Activated CD8-positive, alpha-beta memory T cell treated with anti-CD3 and anti-CD28 coated beads for 48 hours (primary cell): ENCODE measurements at regions not wholly inside any gene's neighbourhood (a gene's known extent, or its start where the extent isn't known, plus 50 kb on each side); places are given as distances from the start of the nearest gene placed in this dataset.

Source experiments
- DNase-seq, 3 experiments: peaks; one replicate each; pipeline ENCODE4 v3.0.0-alpha.2; 2020; ENCODE audit warnings: low read depth in 2 of 3, low spot score in 2 of 3

DNA sequence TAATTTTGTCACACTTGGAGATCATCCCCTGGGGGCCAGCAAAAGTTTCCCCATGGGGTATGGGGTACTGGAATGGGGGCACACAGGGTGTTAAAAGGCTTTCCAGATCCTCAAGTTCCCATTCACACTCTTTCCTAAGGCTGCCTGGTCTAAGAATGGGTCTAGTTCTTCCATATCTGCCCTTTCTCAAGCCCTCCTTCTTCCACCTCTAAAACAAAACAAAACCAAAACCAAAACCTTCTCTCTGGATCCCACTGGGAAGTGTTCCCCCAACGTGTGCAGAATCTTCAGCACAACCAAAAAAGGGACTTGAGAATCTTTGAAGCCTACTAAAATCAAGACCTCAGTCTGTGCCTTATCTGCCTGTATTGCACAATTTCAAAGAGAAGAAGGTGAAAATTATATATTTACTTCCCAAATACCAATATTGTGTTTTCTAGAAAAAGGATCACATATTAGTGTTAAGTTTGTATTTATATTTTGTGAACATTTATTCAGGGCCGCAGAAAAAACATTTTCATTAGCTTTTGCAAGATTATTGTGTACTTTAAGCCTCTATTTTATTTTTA lies 207.2 kb upstream of the TCF4 start:
- no peak for DNase-seq

DNA sequence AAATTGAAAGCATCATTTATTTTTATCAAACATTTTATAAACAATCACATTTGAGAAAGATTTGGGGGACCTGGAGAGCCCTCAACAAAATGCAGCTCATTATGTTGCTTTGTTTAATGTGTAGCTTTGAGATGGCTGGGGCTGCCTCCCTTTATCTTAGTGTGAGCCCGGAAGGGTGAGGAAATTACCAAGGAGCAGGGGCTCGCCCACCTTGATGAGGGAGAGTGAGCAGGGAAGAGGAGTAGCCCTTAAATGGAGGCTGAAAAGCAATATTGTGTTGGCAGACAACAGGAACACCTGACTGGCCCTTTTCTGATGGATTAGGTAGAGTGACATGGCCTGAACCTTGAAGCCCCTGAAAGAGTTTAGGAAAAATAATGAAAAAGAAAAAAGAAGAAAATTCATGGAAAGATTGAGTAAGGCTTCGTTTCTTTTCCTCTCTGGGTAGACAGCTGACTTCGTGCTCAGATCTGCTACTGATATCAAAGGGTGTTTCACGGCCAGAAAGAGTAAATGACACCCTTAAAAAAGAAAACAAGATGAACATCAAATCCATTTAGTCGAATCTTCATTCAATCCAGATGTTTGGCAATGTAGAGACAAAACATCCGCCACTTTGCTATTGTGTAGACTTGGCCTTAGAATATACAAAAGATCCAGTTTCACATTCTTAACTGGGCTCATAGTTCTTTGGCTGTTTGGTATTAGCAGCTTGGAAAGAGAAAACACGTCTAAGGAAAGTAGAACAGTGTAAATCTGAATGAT lies 206.5 kb upstream of the TCF4 start:
- no peak for DNase-seq

GRCh38 chr18:55790296-55790695 lies 202.3 kb upstream of the TCF4 start:
- no peak for DNase-seq

DNA sequence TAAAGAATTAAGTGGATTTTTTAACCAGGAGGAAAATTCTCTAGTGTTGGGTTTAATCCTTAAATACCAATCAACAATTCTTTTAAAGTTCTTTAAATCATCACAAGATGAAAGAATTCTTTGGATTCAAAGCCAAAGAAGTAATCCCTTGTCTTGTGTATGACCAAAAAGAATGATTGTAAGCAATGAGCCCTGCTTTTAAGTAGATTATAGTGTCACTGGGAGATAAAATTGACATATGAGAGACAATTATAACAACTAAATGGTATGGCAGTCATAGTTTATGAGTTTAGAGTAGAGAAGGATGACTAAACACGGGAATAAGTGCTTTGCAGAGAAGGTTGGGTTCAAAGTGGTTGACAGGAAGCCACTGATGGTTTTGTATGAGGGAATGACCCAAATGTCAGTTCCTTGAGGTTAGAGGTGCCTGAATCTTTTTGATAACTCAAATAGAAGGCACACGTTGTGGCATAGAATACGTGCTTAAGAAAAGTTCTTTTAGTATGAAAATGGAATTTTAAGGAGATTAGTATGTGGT lies 199.6 kb upstream of the TCF4 start:
- no peak for DNase-seq

DNA sequence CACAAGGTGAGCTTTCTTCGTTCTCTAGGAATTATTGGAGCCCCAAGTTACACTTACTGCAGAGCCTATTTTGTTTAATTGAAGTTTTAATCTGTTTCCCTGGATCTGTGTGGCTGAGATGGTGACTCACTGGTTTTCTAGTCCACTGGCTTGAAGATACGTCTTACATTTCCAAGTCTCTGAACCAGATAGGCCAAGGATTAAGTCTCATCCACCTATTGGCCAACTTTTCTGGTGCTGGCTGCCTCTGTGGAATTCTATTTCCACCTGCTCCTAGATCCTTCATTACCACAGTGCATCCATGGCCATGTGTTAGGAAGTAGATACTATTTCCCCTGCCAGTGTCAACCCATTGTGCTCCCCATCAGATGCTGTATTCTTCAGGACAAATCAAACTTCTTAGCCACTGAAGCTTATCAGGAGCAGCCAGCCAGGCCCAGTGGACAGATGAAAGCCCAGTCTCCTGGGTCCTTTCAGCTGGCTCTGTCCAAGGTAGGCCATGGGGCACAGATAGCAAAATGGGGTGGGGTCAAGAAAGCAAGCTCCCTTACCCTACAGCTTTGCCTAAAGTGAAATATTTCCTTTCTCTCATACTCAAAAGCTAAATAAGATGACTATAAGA lies 198.8 kb upstream of the TCF4 start:
- no peak for DNase-seq

DNA sequence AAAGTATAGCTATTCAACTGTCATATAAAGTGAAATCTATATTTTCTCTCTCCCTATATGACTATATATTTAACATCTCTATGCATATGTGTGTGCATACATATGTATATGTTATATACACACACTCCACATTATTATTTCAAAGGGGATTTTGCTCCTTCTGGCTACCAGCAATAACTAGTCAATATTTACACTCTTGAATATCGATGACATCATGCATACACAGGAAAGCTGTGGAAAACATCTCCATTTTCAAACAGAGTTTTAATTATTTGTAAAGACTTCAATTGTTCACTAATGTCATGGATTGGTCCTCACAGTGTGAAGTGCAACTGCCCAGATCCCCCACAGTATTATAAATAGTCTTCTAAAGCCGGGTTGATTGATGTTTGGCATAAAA lies 195.9 kb upstream of the TCF4 start:
- DNase-seq = no peak

- no peak for DNase-seq
Measured at GRCh38 chr18:55781481-55781957, 193.5 kb upstream of the TCF4 start.

DNA sequence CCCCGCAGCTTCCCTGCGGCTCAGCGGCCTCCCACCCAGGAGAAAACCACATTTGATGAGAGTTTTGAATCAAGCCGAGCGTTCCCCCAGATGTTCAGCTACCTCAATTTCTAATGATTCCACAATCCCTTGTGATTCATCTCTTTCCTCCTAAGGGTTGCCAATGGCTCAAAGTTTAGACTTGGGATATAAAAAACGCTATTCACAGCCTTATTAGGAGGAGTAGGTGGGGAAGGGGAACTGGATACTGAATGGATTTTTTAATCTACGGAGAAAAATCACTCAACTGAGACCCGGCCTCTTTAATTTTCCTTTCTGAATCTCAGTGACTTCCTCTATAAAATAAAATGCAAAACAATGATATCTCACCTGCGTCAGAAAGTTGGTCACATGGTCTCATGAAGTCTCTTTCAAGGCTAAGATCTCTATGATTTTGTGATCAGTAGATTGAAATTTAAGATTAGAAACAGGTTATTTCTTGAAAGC lies 192.6 kb upstream of the TCF4 start:
- no peak for DNase-seq

- DNase-seq = no peak
Measured at GRCh38 chr18:55779691-55780585, 191.9 kb upstream of the TCF4 start.

DNA sequence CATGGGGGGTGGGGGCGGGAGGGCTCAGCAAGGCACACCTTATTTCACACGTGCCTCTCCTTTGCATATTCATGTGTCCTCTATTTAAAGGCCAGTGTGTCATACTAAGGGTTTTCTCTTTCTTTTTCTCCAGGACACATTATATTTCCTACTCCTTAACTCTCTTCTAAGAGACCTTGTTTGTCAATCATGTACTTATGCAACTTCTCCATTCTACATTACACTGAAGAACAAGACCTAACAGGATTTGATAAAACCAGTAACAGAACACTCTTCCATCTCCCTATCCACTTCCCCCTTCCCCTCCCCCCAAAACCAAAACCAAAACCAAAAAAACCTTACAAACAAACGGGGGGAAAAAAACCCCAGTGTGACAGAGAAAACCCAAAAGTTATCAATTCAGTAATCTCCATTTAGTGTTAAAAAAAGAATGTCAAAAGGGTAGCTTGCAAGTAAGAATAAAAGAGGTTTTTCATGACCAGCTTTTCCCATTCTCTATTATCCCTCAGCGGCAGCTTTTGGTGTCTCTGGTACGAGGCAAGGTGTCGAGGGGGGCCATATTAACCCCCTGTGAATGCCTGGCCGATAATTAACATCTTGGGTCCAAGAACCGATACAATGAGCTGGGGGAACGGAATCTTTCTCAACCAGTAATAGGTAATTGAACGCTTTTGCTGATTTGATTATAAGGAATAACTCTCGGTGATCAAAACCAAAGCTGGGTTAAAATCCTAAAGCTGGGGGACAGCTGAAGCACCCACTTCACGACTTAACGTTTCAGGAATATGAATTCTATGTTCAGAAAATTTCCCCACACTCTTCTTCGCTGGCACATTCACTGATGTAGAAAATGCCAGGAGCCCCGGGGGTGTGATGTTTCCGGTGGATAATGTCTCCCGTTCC lies 191.0 kb upstream of the TCF4 start:
- no peak for DNase-seq

DNA sequence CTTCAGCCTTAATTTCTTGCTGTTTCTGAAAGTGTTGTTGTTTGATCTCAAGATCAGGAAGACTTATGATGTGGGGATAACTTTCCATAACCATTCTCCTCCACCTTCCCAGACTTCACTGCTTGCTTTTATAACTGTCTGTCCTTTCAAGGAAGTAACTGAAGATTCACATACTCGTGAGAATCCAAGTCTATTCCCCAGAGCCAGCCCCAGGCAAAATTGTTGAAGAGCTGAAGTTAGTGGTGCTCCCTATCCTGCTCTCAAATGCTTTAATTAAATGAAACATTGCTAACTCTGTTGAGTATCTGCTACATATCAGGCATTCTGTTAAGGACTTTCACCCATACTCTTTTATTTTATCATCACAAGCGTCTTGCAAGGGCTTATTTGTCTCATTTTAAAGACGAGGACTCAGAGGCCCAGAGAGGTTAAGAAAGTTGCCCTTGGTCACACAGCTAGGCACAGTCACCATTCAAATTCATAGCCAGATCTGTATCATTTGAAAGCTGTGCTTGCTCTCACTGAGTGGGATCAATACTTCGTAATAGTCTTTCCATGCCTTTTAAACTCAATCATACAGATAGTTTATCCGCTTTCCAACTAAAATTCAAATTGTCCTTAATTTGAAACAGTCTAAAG lies 189.8 kb upstream of the TCF4 start:
- DNase-seq = no peak

- DNase-seq = no peak
Measured at GRCh38 chr18:55775972-55776371, 188.0 kb upstream of the TCF4 start.

DNA sequence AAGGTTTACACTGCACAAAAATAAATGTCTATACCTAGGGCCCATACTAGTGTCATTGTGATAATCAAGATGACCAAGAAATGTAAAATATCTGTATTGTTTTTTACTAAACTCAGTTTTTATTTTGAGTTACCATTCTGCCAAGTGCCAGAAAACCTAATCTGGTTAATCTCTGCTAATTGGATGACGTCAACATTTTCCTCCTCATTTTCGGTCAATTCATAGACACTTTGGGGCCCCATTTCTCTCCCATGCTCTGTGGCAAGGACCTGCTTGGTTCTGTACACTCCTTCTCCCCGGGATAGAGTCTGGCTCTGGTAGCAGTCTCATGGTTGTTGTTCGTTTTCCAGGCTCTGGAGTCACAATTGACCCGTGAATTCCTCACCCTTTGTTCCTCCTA lies 186.5 kb upstream of the TCF4 start:
- DNase-seq = no peak

- no peak for DNase-seq
Measured at GRCh38 chr18:55768255-55768654, 180.3 kb upstream of the TCF4 start.

DNA sequence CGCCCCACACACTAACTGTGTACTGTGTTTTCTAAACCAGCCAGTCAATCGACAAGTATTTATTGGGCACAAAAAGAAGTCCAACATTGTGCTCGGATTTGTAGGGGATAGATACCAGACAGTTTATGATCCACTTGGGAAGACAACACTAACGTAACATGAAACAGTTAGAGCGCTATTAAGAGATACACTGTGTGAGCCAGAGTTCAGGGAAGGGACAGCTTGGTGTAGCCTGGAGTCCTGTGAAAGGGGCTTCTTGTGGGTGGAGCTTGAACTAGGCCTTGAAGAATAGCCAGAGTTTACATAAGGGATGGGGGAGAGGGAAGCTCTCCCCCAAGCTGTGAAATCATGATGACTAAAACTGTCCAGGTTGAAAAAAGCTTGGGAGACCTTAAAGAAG lies 176.4 kb upstream of the TCF4 start:
- no peak for DNase-seq

DNA sequence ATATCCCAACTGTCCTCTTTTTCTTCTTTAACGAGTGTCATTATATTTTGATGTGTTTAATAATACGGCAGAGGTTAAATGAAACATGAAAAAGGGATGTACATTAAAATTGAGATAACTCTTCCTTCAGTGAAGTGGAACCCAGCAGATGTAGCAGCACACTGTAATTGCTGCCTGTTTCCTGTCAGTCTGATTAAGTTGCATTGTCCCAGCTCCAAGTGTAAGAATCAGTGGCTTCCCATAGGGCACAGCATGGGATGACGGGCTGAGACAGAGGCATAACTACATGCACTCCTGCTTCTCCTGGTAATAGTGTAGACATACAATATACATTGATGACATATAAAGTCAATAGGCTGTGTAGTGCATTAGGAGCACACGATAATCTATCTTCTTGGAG lies 175.8 kb upstream of the TCF4 start:
- DNase-seq = no peak

DNA sequence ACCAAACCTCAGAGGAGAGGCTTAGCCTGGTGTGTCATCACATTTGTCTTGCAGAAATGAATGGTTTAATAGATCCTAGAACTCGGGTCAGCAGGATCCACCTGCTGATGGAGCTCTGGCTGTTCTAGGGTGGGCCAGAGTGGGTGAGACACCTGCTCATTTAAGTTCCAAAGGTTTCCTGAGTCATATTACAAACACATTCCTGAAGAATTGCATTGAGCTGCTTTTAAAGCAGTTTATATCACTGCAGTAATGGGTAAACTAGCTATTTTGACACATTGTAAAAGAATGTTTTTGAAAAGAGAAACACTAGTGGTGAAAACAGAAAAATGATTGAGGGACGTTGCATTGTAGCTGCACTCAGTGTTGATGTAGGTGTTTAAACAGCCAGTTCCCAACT lies 175.3 kb upstream of the TCF4 start:
- no peak for DNase-seq

- DNase-seq = no peak
Measured at GRCh38 chr18:55762424-55762823, 174.4 kb upstream of the TCF4 start.

GRCh38 chr18:55753643-55754263 lies 165.8 kb upstream of the TCF4 start:
- DNase-seq = no peak
